ENCODE measurements at regions not wholly inside any gene's neighbourhood (a gene's known extent, or its start where the extent isn't known, plus 50 kb on each side); places are given as distances from the start of the nearest gene placed in this dataset.

GRCh38 chr4:167290678-167291077 lies 56.4 kb upstream of the SPOCK3 start:
- DNase-seq (no peak), ATAC-seq (no peak)
- Mint-ChIP-seq H3K4me1 (no peaks in the 10 kb centered on the region), H3K9me3 (ENCODE audit: low read depth) (peaks cover 8% of the 10 kb centered on the region), H3K27ac (no peak overlapping the region), H3K36me3 (no peaks in the 10 kb centered on the region), H3K4me3 (no peak overlapping the region), H3K27me3 (no peaks in the 10 kb centered on the region)
- CTCF ChIA-PET = no interaction called here

- DNase-seq (no peak), ATAC-seq (no peak)
- H3K27me3 Mint-ChIP-seq = no peaks in the 10 kb centered on the region
- no peaks in the 10 kb centered on the region for H3K4me1 Mint-ChIP-seq
- no peak overlapping the region for H3K4me3 Mint-ChIP-seq
- CTCF ChIA-PET = no interaction called here
- peaks cover 3% of the 10 kb centered on the region for H3K9me3 Mint-ChIP-seq (ENCODE audit: low read depth)
- H3K27ac Mint-ChIP-seq = no peak overlapping the region
- no peaks in the 10 kb centered on the region for H3K36me3 Mint-ChIP-seq
These were observed 74.6 kb upstream of the SPOCK3 start for GRCh38 chr4:167308876-167309275.

- no peaks in the 10 kb centered on the region for H3K27me3 Mint-ChIP-seq
- peaks cover 5% of the 10 kb centered on the region for H3K9me3 Mint-ChIP-seq (ENCODE audit: low read depth)
- H3K4me3 Mint-ChIP-seq = no peak overlapping the region
- ATAC-seq (no peak), DNase-seq (no peak)
- H3K36me3 Mint-ChIP-seq = no peaks in the 10 kb centered on the region
- no peaks in the 10 kb centered on the region for H3K4me1 Mint-ChIP-seq
- CTCF ChIA-PET = no interaction called here
- no peak overlapping the region for H3K27ac Mint-ChIP-seq
These were observed 87.0 kb upstream of the SPOCK3 start for GRCh38 chr4:167321299-167321698.

- peaks cover 18% of the 10 kb centered on the region for H3K9me3 Mint-ChIP-seq (ENCODE audit: low read depth)
- CTCF ChIA-PET = no interaction called here
- H3K27me3 Mint-ChIP-seq = no peaks in the 10 kb centered on the region
- DNase-seq = no peak
- no peak overlapping the region for H3K4me3 Mint-ChIP-seq
- no peak overlapping the region for H3K27ac Mint-ChIP-seq
- H3K36me3 Mint-ChIP-seq = no peaks in the 10 kb centered on the region
- ATAC-seq = no peak
- no peaks in the 10 kb centered on the region for H3K4me1 Mint-ChIP-seq
These were observed 105.5 kb upstream of the SPOCK3 start for GRCh38 chr4:167339781-167340180.

GRCh38 chr4:167359711-167360110 lies 125.4 kb upstream of the SPOCK3 start:
- no peaks in the 10 kb centered on the region for H3K36me3 Mint-ChIP-seq
- no peak overlapping the region for H3K27ac Mint-ChIP-seq
- H3K4me1 Mint-ChIP-seq = no peaks in the 10 kb centered on the region
- no peak for DNase-seq
- no peak for ATAC-seq
- H3K9me3 Mint-ChIP-seq (ENCODE audit: low read depth) = no peaks in the 10 kb centered on the region
- CTCF ChIA-PET = no interaction called here
- H3K4me3 Mint-ChIP-seq = no peak overlapping the region
- H3K27me3 Mint-ChIP-seq = no peaks in the 10 kb centered on the region

GRCh38 chr4:167379076-167379835 lies 145.0 kb upstream of the SPOCK3 start:
- H3K4me1 Mint-ChIP-seq = no peaks in the 10 kb centered on the region
- H3K4me3 Mint-ChIP-seq = no peak overlapping the region
- no peak overlapping the region for H3K27ac Mint-ChIP-seq
- H3K9me3 Mint-ChIP-seq (ENCODE audit: low read depth) = no peaks in the 10 kb centered on the region
- no peak for ATAC-seq
- DNase-seq = no peak
- no peaks in the 10 kb centered on the region for H3K36me3 Mint-ChIP-seq
- CTCF ChIA-PET = no interaction called here
- H3K27me3 Mint-ChIP-seq = no peaks in the 10 kb centered on the region

- CTCF ChIA-PET = no interaction called here
- H3K36me3 Mint-ChIP-seq = no peaks in the 10 kb centered on the region
- no peaks in the 10 kb centered on the region for H3K4me1 Mint-ChIP-seq
- H3K9me3 Mint-ChIP-seq (ENCODE audit: low read depth) = no peaks in the 10 kb centered on the region
- H3K4me3 Mint-ChIP-seq = no peak overlapping the region
- H3K27ac Mint-ChIP-seq = no peak overlapping the region
- no peak for ATAC-seq
- no peaks in the 10 kb centered on the region for H3K27me3 Mint-ChIP-seq
- DNase-seq = no peak
These were observed 146.7 kb upstream of the SPOCK3 start for GRCh38 chr4:167380964-167381363.

- H3K36me3 Mint-ChIP-seq = no peaks in the 10 kb centered on the region
- CTCF ChIA-PET = no interaction called here
- no peaks in the 10 kb centered on the region for H3K9me3 Mint-ChIP-seq (ENCODE audit: low read depth)
- no peak overlapping the region for H3K4me3 Mint-ChIP-seq
- ATAC-seq (no peak), DNase-seq (no peak)
- H3K4me1 Mint-ChIP-seq = no peaks in the 10 kb centered on the region
- H3K27me3 Mint-ChIP-seq = no peaks in the 10 kb centered on the region
- H3K27ac Mint-ChIP-seq = no peak overlapping the region
These were observed 149.0 kb upstream of the SPOCK3 start for GRCh38 chr4:167383291-167383690.

GRCh38 chr4:167397586-167397985 lies 163.3 kb upstream of the SPOCK3 start:
- H3K9me3 Mint-ChIP-seq (ENCODE audit: low read depth) = peaks cover 7% of the 10 kb centered on the region
- no peaks in the 10 kb centered on the region for H3K36me3 Mint-ChIP-seq
- no peaks in the 10 kb centered on the region for H3K27me3 Mint-ChIP-seq
- H3K27ac Mint-ChIP-seq = no peak overlapping the region
- no peak overlapping the region for H3K4me3 Mint-ChIP-seq
- H3K4me1 Mint-ChIP-seq = no peaks in the 10 kb centered on the region
- CTCF ChIA-PET = no interaction called here
- DNase-seq = no peak
- no peak for ATAC-seq

- DNase-seq = no peak
- ATAC-seq = no peak
- no peaks in the 10 kb centered on the region for H3K27me3 Mint-ChIP-seq
- no peak overlapping the region for H3K27ac Mint-ChIP-seq
- no peaks in the 10 kb centered on the region for H3K4me1 Mint-ChIP-seq
- H3K4me3 Mint-ChIP-seq = no peak overlapping the region
- H3K9me3 Mint-ChIP-seq (ENCODE audit: low read depth) = peaks cover 7% of the 10 kb centered on the region
- CTCF ChIA-PET = no interaction called here
- no peaks in the 10 kb centered on the region for H3K36me3 Mint-ChIP-seq
These were observed 164.9 kb upstream of the SPOCK3 start for GRCh38 chr4:167399201-167399600.

- Mint-ChIP-seq H3K36me3 (no peaks in the 10 kb centered on the region), H3K4me3 (no peak overlapping the region), H3K9me3 (ENCODE audit: low read depth) (no peaks in the 10 kb centered on the region), H3K4me1 (no peaks in the 10 kb centered on the region), H3K27ac (no peak overlapping the region), H3K27me3 (no peaks in the 10 kb centered on the region)
- CTCF ChIA-PET = no interaction called here
- no peak for ATAC-seq
- no peak for DNase-seq
These were observed 171.9 kb upstream of the SPOCK3 start for GRCh38 chr4:167406181-167406580.

- Mint-ChIP-seq H3K4me3 (no peak overlapping the region), H3K27ac (no peak overlapping the region), H3K4me1 (no peaks in the 10 kb centered on the region), H3K9me3 (ENCODE audit: low read depth) (no peaks in the 10 kb centered on the region), H3K27me3 (no peaks in the 10 kb centered on the region), H3K36me3 (no peaks in the 10 kb centered on the region)
- CTCF ChIA-PET = no interaction called here
- no peak for ATAC-seq
- no peak for DNase-seq
These were observed 181.2 kb upstream of the SPOCK3 start for GRCh38 chr4:167415461-167415860.

- Mint-ChIP-seq H3K4me1 (no peaks in the 10 kb centered on the region), H3K27ac (no peak overlapping the region), H3K36me3 (no peaks in the 10 kb centered on the region), H3K4me3 (no peak overlapping the region), H3K9me3 (ENCODE audit: low read depth) (no peaks in the 10 kb centered on the region), H3K27me3 (no peaks in the 10 kb centered on the region)
- CTCF ChIA-PET = no interaction called here
- ATAC-seq = no peak
- DNase-seq = no peak
These were observed 185.3 kb upstream of the SPOCK3 start for GRCh38 chr4:167419468-167420140.

- Mint-ChIP-seq H3K9me3 (ENCODE audit: low read depth) (no peaks in the 10 kb centered on the region), H3K27me3 (no peaks in the 10 kb centered on the region)
These were observed 186.9 kb upstream of the SPOCK3 start for GRCh38 chr4:167421201-167421600.

More at GRCh38 chr4:167421201-167421600, 186.9 kb upstream of the SPOCK3 start:
- CTCF ChIA-PET = no interaction called here
- Mint-ChIP-seq H3K4me3 (no peak overlapping the region), H3K36me3 (no peaks in the 10 kb centered on the region), H3K27ac (no peak overlapping the region), H3K4me1 (no peaks in the 10 kb centered on the region)
- ATAC-seq = no peak
- no peak for DNase-seq

Data from activated CD8-positive, alpha-beta memory T cell treated with anti-CD3 and anti-CD28 coated beads, Interleukin-2, amount 10 ng/mL, durations not matched to agents 7 days and 5 days (primary cell).